ENCODE measurements at regions not wholly inside any gene's neighbourhood (a gene's known extent, or its start where the extent isn't known, plus 50 kb on each side); places are given as distances from the start of the nearest gene placed in this dataset.

GRCh38 chr12:125804660-125805059 is 739.4 kb downstream of the AACS start:
- no peak for TF ChIP-seq CTCF (IDR thresholded peaks at IDR 0.05)
- TF ChIP-seq ZFX (IDR thresholded peaks at IDR 0.05; ENCODE audit: borderline replicate concordance): no peak
